Uterus (tissue), 2 donors: ENCODE measurements at regions not wholly inside any gene's neighbourhood (a gene's known extent, or its start where the extent isn't known, plus 50 kb on each side); places are given as distances from the start of the nearest gene placed in this dataset.

Source experiments
- POLR2A ChIP-seq, 2 donors: fragments of 450-650 bp; IDR thresholded peaks; one replicate each; pipeline ENCODE4 v1.6.1; 2016; ENCODE audit warnings: antibody characterized with exemption in 2 of 2, mild to moderate bottlenecking in 1 of 2, moderate library complexity in 1 of 2
- TF ChIP-seq, protein P1 (sequence below), 4 experiments: fragments of 200-600 bp in 2 of 4; fragments of 450-650 bp in 2 of 4; sonication (generic) in 2 of 4; IDR thresholded peaks; one replicate each; pipeline ENCODE4 v1.5.1; 2016 to 2019; ENCODE audit warnings: antibody characterized with exemption in 4 of 4, mild to moderate bottlenecking in 2 of 4, moderate library complexity in 1 of 4

DNA sequence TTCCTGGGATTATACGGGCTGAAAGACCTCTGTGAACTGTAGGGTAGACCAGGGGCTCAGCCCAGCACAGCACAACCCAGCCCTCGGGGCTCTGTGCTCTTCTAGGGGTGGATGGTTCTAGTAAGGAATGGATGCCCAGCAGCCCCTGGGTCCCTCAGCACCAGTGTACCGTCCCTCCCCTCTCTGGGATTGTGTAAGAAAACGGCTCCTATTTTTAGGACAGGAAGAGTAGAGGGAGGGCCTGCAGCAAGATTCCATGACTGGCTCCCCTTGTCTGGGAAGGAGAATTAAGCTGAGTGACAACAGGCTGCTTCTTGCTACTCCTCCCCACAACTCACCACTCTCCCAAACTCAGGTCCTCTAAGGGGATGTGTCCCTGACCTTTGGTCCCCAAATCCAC is 270.8 kb upstream of the TOPAZ1 start:
- TF ChIP-seq, protein P1, sequence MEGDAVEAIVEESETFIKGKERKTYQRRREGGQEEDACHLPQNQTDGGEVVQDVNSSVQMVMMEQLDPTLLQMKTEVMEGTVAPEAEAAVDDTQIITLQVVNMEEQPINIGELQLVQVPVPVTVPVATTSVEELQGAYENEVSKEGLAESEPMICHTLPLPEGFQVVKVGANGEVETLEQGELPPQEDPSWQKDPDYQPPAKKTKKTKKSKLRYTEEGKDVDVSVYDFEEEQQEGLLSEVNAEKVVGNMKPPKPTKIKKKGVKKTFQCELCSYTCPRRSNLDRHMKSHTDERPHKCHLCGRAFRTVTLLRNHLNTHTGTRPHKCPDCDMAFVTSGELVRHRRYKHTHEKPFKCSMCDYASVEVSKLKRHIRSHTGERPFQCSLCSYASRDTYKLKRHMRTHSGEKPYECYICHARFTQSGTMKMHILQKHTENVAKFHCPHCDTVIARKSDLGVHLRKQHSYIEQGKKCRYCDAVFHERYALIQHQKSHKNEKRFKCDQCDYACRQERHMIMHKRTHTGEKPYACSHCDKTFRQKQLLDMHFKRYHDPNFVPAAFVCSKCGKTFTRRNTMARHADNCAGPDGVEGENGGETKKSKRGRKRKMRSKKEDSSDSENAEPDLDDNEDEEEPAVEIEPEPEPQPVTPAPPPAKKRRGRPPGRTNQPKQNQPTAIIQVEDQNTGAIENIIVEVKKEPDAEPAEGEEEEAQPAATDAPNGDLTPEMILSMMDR (IDR thresholded peaks at IDR 0.05) = no peak
- TF ChIP-seq POLR2A (IDR thresholded peaks at IDR 0.05) = no peak
